Sigmoid colon (tissue), 6 donors: ENCODE measurements at regions not wholly inside any gene's neighbourhood (a gene's known extent, or its start where the extent isn't known, plus 50 kb on each side); places are given as distances from the start of the nearest gene placed in this dataset.
"Not testable (repeated sequence)": the region's sequence is repeated elsewhere in the genome, so short reads cannot be mapped to it uniquely, and the experiment has no call there.

Experiments
- DNase-seq: peaks from one replicate; pipeline ENCODE4 v3.0.0-alpha.2; 2019
- H3K27ac ChIP-seq, 4 donors: fragments of 200-600 bp; sonication (generic); one replicate each; pipeline ENCODE4 v1.5.1; 2016 to 2019; ENCODE audit warnings: mild to moderate bottlenecking in 1 of 4
- H3K27me3 ChIP-seq, 3 donors: fragments of 200-600 bp; sonication (generic); one replicate each; pipeline ENCODE4 v1.5.1; 2019; ENCODE audit warnings: mild to moderate bottlenecking in 1 of 3
- H3K36me3 ChIP-seq, 4 donors: fragments of 200-600 bp; sonication (generic); one replicate each; pipeline ENCODE4 v1.5.1; 2016 to 2019
- H3K4me1 ChIP-seq, 4 donors: fragments of 200-600 bp; sonication (generic); one replicate each; pipeline ENCODE4 v1.5.1; 2017 to 2019
- H3K4me3 ChIP-seq, 4 donors: fragments of 200-600 bp; sonication (generic); one replicate each; pipeline ENCODE4 v1.5.1; 2017 to 2019; ENCODE audit warnings: mild to moderate bottlenecking in 2 of 4, moderate library complexity in 1 of 4
- H3K9me3 ChIP-seq, 4 donors: fragments of 200-600 bp in 3 of 4; sonication (generic) in 3 of 4; one replicate each; pipeline versions ENCODE4 v1.5.1 to v1.6.1; 2013 to 2019
- CTCF ChIP-seq, 4 experiments: fragments of 450-650 bp in 3 of 4; fragments of 200-600 bp in 1 of 4; IDR thresholded peaks; one replicate each; pipeline ENCODE4 v1.5.1; 2016 to 2019; ENCODE audit warnings: antibody characterized with exemption in 4 of 4, mild to moderate bottlenecking in 3 of 4, moderate library complexity in 2 of 4
- EP300 ChIP-seq, 4 donors: sonication (generic); formaldehyde crosslinking; IDR thresholded peaks; one replicate each; pipeline ENCODE4 v1.6.1; 2017; ENCODE audit warnings: antibody characterized with exemption in 4 of 4
- POLR2A ChIP-seq, 2 donors: fragments of 450-650 bp; IDR thresholded peaks; one replicate each; pipeline ENCODE4 v1.6.1; 2016; ENCODE audit warnings: antibody characterized with exemption in 2 of 2, mild to moderate bottlenecking in 2 of 2, moderate library complexity in 2 of 2
- POLR2AphosphoS5 ChIP-seq, 4 donors: sonication (generic); formaldehyde crosslinking; IDR thresholded peaks; one replicate each; pipeline ENCODE4 v1.6.1; 2017; ENCODE audit warnings: antibody characterized with exemption in 4 of 4
- WGBS, 2 donors: extraction: QIAGEN DNeasy Blood & Tissue Kit; methylation state at CpG; one replicate each; pipeline ENCODE4 v1.1.7; 2013; 5-methylcytosine and 5-hydroxymethylcytosine counted together
- intact Hi-C: fragments of 100-400 bp; cut with DNase I; formaldehyde crosslinking; loops from one replicate; pipeline ENCODE4 v1.15.1; 2023
- donor health status: healthy with polysubstance abuse.
- donor health status: healthy.

- no peak for TF ChIP-seq CTCF (IDR thresholded peaks at IDR 0.05)
- no peak for TF ChIP-seq EP300 (IDR thresholded peaks at IDR 0.05)
- TF ChIP-seq POLR2AphosphoS5 (IDR thresholded peaks at IDR 0.05) = no peak
- no peak for TF ChIP-seq POLR2A (IDR thresholded peaks at IDR 0.05)
- no peaks in the 10 kb centered on the region for H3K27me3 ChIP-seq
- H3K36me3 ChIP-seq = no peaks in the 10 kb centered on the region
- DNase-seq = no peak
- H3K4me1 ChIP-seq = no peaks in the 10 kb centered on the region
- no peak overlapping the region for H3K4me3 ChIP-seq
- no peaks in the 10 kb centered on the region for H3K9me3 ChIP-seq
- H3K27ac ChIP-seq = no peak overlapping the region
- intact Hi-C loops = no loop called here
Measured at GRCh38 chrX:3493605-3494004, 147.2 kb upstream of the MXRA5 start.

- Histone ChIP-seq H3K9me3 (no peaks in the 10 kb centered on the region), H3K27ac (no peak overlapping the region), H3K27me3 (no peaks in the 10 kb centered on the region), H3K36me3 (no peaks in the 10 kb centered on the region), H3K4me1 (no peaks in the 10 kb centered on the region), H3K4me3 (no peak overlapping the region)
- no peak for TF ChIP-seq POLR2AphosphoS5 (IDR thresholded peaks at IDR 0.05)
- 69 to 78% methylated on average over 8 of the region's 8 CpGs for WGBS, 2 donors
- intact Hi-C loops = no loop called here
- no peak for DNase-seq
Measured at GRCh38 chrX:3485727-3486126, 139.3 kb upstream of the MXRA5 start.

- H3K9me3 ChIP-seq = no peaks in the 10 kb centered on the region
- no peak for DNase-seq
- H3K27me3 ChIP-seq = no peaks in the 10 kb centered on the region
- no peaks in the 10 kb centered on the region for H3K4me1 ChIP-seq
- H3K4me3 ChIP-seq = no peak overlapping the region
- intact Hi-C loops = no loop called here
- no peak overlapping the region for H3K27ac ChIP-seq
- WGBS, 2 donors = 63 to 68% methylated on average over 4 of the region's 4 CpGs
- no peak for TF ChIP-seq POLR2A (IDR thresholded peaks at IDR 0.05)
- no peak for TF ChIP-seq POLR2AphosphoS5 (IDR thresholded peaks at IDR 0.05)
- TF ChIP-seq CTCF (IDR thresholded peaks at IDR 0.05) = no peak
- no peak for TF ChIP-seq EP300 (IDR thresholded peaks at IDR 0.05)
- no peaks in the 10 kb centered on the region for H3K36me3 ChIP-seq
Measured at GRCh38 chrX:3479026-3479425, 132.6 kb upstream of the MXRA5 start.

- Histone ChIP-seq H3K4me1 (no peaks in the 10 kb centered on the region), H3K9me3 (no peaks in the 10 kb centered on the region), H3K36me3 (no peaks in the 10 kb centered on the region), H3K4me3 (no peak overlapping the region), H3K27ac (no peak overlapping the region), H3K27me3 (no peaks in the 10 kb centered on the region)
- 80 to 87% methylated on average over 4 of the region's 4 CpGs for WGBS, 2 donors
- TF ChIP-seq POLR2A (IDR thresholded peaks at IDR 0.05) = no peak
- TF ChIP-seq CTCF (IDR thresholded peaks at IDR 0.05) = no peak
- TF ChIP-seq EP300 (IDR thresholded peaks at IDR 0.05) = no peak
- TF ChIP-seq POLR2AphosphoS5 (IDR thresholded peaks at IDR 0.05) = no peak
- intact Hi-C loops = no loop called here
- DNase-seq = no peak
Measured at GRCh38 chrX:3476973-3477372, 130.5 kb upstream of the MXRA5 start.

- intact Hi-C loops, H3K27me3 ChIP-seq, H3K4me1 ChIP-seq, H3K36me3 ChIP-seq, H3K27ac ChIP-seq, DNase-seq, H3K9me3 ChIP-seq, H3K4me3 ChIP-seq: not testable (repeated sequence)
- 19 to 64% methylated on average over 7 of the region's 7 CpGs for WGBS, 2 donors
Measured at GRCh38 chrX:3470211-3470679, 123.8 kb upstream of the MXRA5 start.

GRCh38 chrX:3468031-3468430 lies 121.6 kb upstream of the MXRA5 start:
- no peak for TF ChIP-seq EP300 (IDR thresholded peaks at IDR 0.05)
- no peak for TF ChIP-seq CTCF (IDR thresholded peaks at IDR 0.05)
- TF ChIP-seq POLR2AphosphoS5 (IDR thresholded peaks at IDR 0.05) = no peak
- no peak for TF ChIP-seq POLR2A (IDR thresholded peaks at IDR 0.05)
- no peak for DNase-seq
- no peak overlapping the region for H3K27ac ChIP-seq
- H3K36me3 ChIP-seq = no peaks in the 10 kb centered on the region
- H3K27me3 ChIP-seq = no peaks in the 10 kb centered on the region
- no peak overlapping the region for H3K4me3 ChIP-seq
- intact Hi-C loops = no loop called here
- H3K9me3 ChIP-seq = no peaks in the 10 kb centered on the region
- H3K4me1 ChIP-seq = no peaks in the 10 kb centered on the region
- 86 to 96% methylated on average over 2 of the region's 2 CpGs for WGBS, 2 donors
